ENCODE measurements at regions not wholly inside any gene's neighbourhood (a gene's known extent, or its start where the extent isn't known, plus 50 kb on each side); places are given as distances from the start of the nearest gene placed in this dataset.

- no peak for TF ChIP-seq EZH2 (IDR thresholded peaks at IDR 0.05; ENCODE audit: low read length)
- TF ChIP-seq, protein P1, sequence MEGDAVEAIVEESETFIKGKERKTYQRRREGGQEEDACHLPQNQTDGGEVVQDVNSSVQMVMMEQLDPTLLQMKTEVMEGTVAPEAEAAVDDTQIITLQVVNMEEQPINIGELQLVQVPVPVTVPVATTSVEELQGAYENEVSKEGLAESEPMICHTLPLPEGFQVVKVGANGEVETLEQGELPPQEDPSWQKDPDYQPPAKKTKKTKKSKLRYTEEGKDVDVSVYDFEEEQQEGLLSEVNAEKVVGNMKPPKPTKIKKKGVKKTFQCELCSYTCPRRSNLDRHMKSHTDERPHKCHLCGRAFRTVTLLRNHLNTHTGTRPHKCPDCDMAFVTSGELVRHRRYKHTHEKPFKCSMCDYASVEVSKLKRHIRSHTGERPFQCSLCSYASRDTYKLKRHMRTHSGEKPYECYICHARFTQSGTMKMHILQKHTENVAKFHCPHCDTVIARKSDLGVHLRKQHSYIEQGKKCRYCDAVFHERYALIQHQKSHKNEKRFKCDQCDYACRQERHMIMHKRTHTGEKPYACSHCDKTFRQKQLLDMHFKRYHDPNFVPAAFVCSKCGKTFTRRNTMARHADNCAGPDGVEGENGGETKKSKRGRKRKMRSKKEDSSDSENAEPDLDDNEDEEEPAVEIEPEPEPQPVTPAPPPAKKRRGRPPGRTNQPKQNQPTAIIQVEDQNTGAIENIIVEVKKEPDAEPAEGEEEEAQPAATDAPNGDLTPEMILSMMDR (optimal IDR thresholded peaks at IDR 0.05 in 1 of 3, IDR thresholded peaks at IDR 0.05 in 1 of 3, conservative IDR thresholded peaks at IDR 0.05 in 1 of 3; ENCODE audit: extremely low read depth in 1 of 3, insufficient read depth in 2 of 3, low read length in 3 of 3), result no peak
Measured at GRCh38 chr2:45274250-45274926, 265.1 kb upstream of the SIX2 start.

All from keratinocyte (primary cell).